HepG2 (cell line): ENCODE measurements at regions not wholly inside any gene's neighbourhood (a gene's known extent, or its start where the extent isn't known, plus 50 kb on each side); places are given as distances from the start of the nearest gene placed in this dataset.

ENCODE experiments used
- ATAC-seq: fragments of 200-7000 bp; cut with Tn5 transposase; 3 replicates; pipeline ENCODE4 v1.9.1; 2020; ENCODE audit warnings: mild to moderate bottlenecking, moderate library complexity
- BruUV-seq: library from RNA; stranded (reverse); fragments of 400-500 nt; replicated peaks from 2 replicates; lab custom pipeline; 2021; lab: Mats Ljungman, UMichigan
- CTCF ChIA-PET: fragments of 300-600 bp; formaldehyde crosslinking; extraction: SDS; loops from one replicate; lab custom pipeline; 2021; ENCODE audit warnings: low total read pairs, inconsistent platforms, low intra/inter-chr PET ratio; lab: Yijun Ruan, JAX
- POLR2A ChIA-PET: fragments of 350-600 bp; sonication (Branson Sonifier 250); formaldehyde crosslinking; loops from one replicate; lab custom pipeline; 2020; ENCODE audit warnings: antibody characterized with exemption, inconsistent platforms; lab: Yijun Ruan, JAX
- DNase-seq: peaks from one replicate; pipeline ENCODE4 v3.0.0-alpha.2; 2015; ENCODE audit warnings: low spot score
- FAIRE-seq: peaks from 3 replicates; lab custom pipeline; 2011; peaks lifted over from hg19 to GRCh38; lab: Jason Lieb, UNC
- H2AFZ ChIP-seq: one replicate; pipeline ENCODE4 v1.6.1; 2011; ENCODE audit warnings: low read length, inconsistent platforms
- H3K27ac ChIP-seq: fragments of 300-600 bp; 3 replicates; pipeline ENCODE4 v1.8.0; 2011; ENCODE audit warnings: mixed run types, mild to moderate bottlenecking, mixed read lengths, low read length, inconsistent platforms; ENCODE audit not compliant: insufficient read depth; ENCODE audit errors: extremely low read length
- H3K27me3 ChIP-seq, 2 experiments: fragments of 200-600 bp in 1 of 2; 2 replicates in 1 of 2; 3 replicates in 1 of 2; pipeline versions ENCODE4 v1.6.0 to v1.8.0; 2011; ENCODE audit warnings: low read length in 2 of 2, mild to moderate bottlenecking in 2 of 2, moderate library complexity in 2 of 2, inconsistent platforms in 1 of 2; ENCODE audit not compliant: insufficient read depth in 2 of 2, control insufficient read depth in 1 of 2
- H3K36me3 ChIP-seq, 2 experiments: fragments of 200-600 bp in 1 of 2; replicated peaks in 1 of 2; 2 replicates in 1 of 2; 3 replicates in 1 of 2; pipeline versions ENCODE4 v1.5.1 to v1.8.0; 2011; ENCODE audit warnings: low read length in 2 of 2, inconsistent platforms in 1 of 2; ENCODE audit not compliant: insufficient read depth in 2 of 2, control insufficient read depth in 1 of 2
- H3K4me1 ChIP-seq: 2 replicates; pipeline ENCODE4 v1.5.1; 2012; ENCODE audit warnings: low read length, inconsistent platforms; ENCODE audit not compliant: insufficient read depth
- H3K4me2 ChIP-seq: 2 replicates; pipeline ENCODE4 v1.6.0; 2011; ENCODE audit warnings: low read depth, low read length, inconsistent platforms
- H3K4me3 ChIP-seq, 3 experiments: fragments of 200-600 bp in 1 of 3; sonication (generic), shearing (Covaris generic) in 1 of 3; replicated peaks in 1 of 3; 2 replicates each; pipeline ENCODE4 v1.5.1; 2011 to 2016; ENCODE audit warnings: low read length in 3 of 3, inconsistent platforms in 2 of 3, low read depth in 2 of 3, mild to moderate bottlenecking in 2 of 3, control low read depth in 1 of 3, mixed read lengths in 1 of 3; ENCODE audit not compliant: insufficient read depth in 1 of 3
- H3K79me2 ChIP-seq: one replicate; pipeline ENCODE4 v1.6.1; 2011; ENCODE audit warnings: low read length, inconsistent platforms; ENCODE audit not compliant: insufficient read depth
- H3K9ac ChIP-seq: 2 replicates; pipeline ENCODE4 v1.6.0; 2011; ENCODE audit warnings: mild to moderate bottlenecking, low read depth, low read length, inconsistent platforms; ENCODE audit not compliant: insufficient read depth
- H3K9me3 ChIP-seq: 2 replicates; pipeline ENCODE4 v1.5.1; 2012; ENCODE audit warnings: mild to moderate bottlenecking, low read length
- H4K20me1 ChIP-seq: 2 replicates; pipeline ENCODE4 v1.6.0; 2011; ENCODE audit warnings: inconsistent platforms, mild to moderate bottlenecking, low read length, moderate library complexity; ENCODE audit not compliant: insufficient read depth
- ATF4 ChIP-seq, 2 experiments: fragments of 450-650 bp in 1 of 2; sonication (generic) in 1 of 2; formaldehyde crosslinking; IDR thresholded peaks; 2 replicates each; pipeline versions ENCODE4 v1.5.0 to v1.8.0; 2020 to 2022; ENCODE audit warnings: mild to moderate bottlenecking in 1 of 2, missing genetic modification reagents in 1 of 2
- EHMT2 ChIP-seq: fragments of 200-600 bp; sonication (generic); IDR thresholded peaks from 2 replicates; pipeline ENCODE4 v1.7.0; 2017; ENCODE audit warnings: antibody characterized with exemption, low read depth, low read length, borderline replicate concordance
- HNRNPK ChIP-seq: fragments of 200-400 bp; formaldehyde crosslinking; IDR thresholded peaks from 2 replicates; pipeline ENCODE4 v1.6.1; 2018; ENCODE audit warnings: low read length, low read depth, moderate library complexity, mild to moderate bottlenecking; ENCODE audit not compliant: poor library complexity, severe bottlenecking
- KMT2B ChIP-seq: IDR thresholded peaks from 2 replicates; pipeline ENCODE4 v1.6.1; 2016; ENCODE audit warnings: missing genetic modification reagents, missing compliant biosample characterization
- POLR2G ChIP-seq: fragments of 200-400 bp; formaldehyde crosslinking; IDR thresholded peaks from 2 replicates; pipeline ENCODE4 v1.6.1; 2018; ENCODE audit warnings: mild to moderate bottlenecking, low read depth, low read length, moderate library complexity
- PRPF4 ChIP-seq: fragments of 200-400 bp; formaldehyde crosslinking; IDR thresholded peaks from 2 replicates; pipeline ENCODE4 v1.6.1; 2016; ENCODE audit warnings: low read length, low read depth; ENCODE audit not compliant: poor library complexity, severe bottlenecking
- RBFOX2 ChIP-seq: fragments of 200-400 bp; formaldehyde crosslinking; IDR thresholded peaks from 2 replicates; pipeline ENCODE4 v1.6.1; 2017; ENCODE audit warnings: low read depth, mild to moderate bottlenecking, low read length
- SATB2 ChIP-seq: sonication (generic); formaldehyde crosslinking; IDR thresholded peaks from 2 replicates; pipeline ENCODE4 v1.5.0; 2020; ENCODE audit warnings: missing genetic modification reagents
- SIN3A ChIP-seq: IDR thresholded peaks from 2 replicates; pipeline ENCODE4 v1.6.1; 2011; ENCODE audit warnings: low read depth, mild to moderate bottlenecking, control low read depth, low read length, borderline replicate concordance
- SOX6 ChIP-seq, 2 experiments: fragments of 450-650 bp in 1 of 2; sonication (generic) in 1 of 2; formaldehyde crosslinking in 1 of 2; IDR thresholded peaks; 2 replicates each; pipeline versions ENCODE4 v1.4.0 to v1.6.1; 2017 to 2020; ENCODE audit warnings: antibody characterized with exemption in 1 of 2, mild to moderate bottlenecking in 1 of 2, missing genetic modification reagents in 1 of 2
- TBP ChIP-seq: sonication (generic); formaldehyde crosslinking; IDR thresholded peaks from 2 replicates; pipeline ENCODE4 v1.5.0; 2020; ENCODE audit warnings: missing genetic modification reagents
- TEAD3 ChIP-seq: optimal IDR thresholded peaks from 2 replicates; pipeline ENCODE3; 2016; ENCODE audit warnings: borderline replicate concordance
- UBTF ChIP-seq: sonication (generic); formaldehyde crosslinking; IDR thresholded peaks from 2 replicates; pipeline ENCODE4 v1.4.0; 2020; ENCODE audit warnings: mild to moderate bottlenecking, missing genetic modification reagents
- ZBTB21 ChIP-seq: sonication (generic); formaldehyde crosslinking; IDR thresholded peaks from 2 replicates; pipeline ENCODE4 v1.4.0; 2020; ENCODE audit warnings: missing genetic modification reagents
- ZFX ChIP-seq: sonication (generic); formaldehyde crosslinking; IDR thresholded peaks from 2 replicates; pipeline ENCODE4 v1.4.0; 2020; ENCODE audit warnings: mild to moderate bottlenecking, low read depth, missing genetic modification reagents, moderate library complexity
- ZNF629 ChIP-seq: sonication (generic); formaldehyde crosslinking; conservative IDR thresholded peaks from 2 replicates; pipeline ENCODE4 v1.5.0; 2020; ENCODE audit warnings: missing genetic modification reagents
- ZNF891 ChIP-seq: sonication (generic); formaldehyde crosslinking; IDR thresholded peaks from 2 replicates; pipeline ENCODE4 v1.5.0; 2020; ENCODE audit warnings: mild to moderate bottlenecking, missing genetic modification reagents
- WGBS: methylation state at CpG from one replicate; pipeline ENCODE4 v1.1.6; 2017; ENCODE audit warnings: low lambda C conversion rate; 5-methylcytosine and 5-hydroxymethylcytosine counted together
- in situ Hi-C: cut with HindIII; loops from 2 replicates; pipeline ENCODE4 v1.10.0; 2017; ENCODE audit warnings: low pct_unique_long_range_greater_than_20kb; ENCODE audit not compliant: extremely low pct_ligation_motif_present
- intact Hi-C: fragments of 100-400 bp; cut with micrococcal nuclease; formaldehyde crosslinking; loops from one replicate; pipeline ENCODE4 v1.10.0; 2022; ENCODE audit not compliant: unreplicated experiment
- TF ChIP-seq, protein P1 (sequence below): sonication (generic); IDR thresholded peaks from 2 replicates; pipeline ENCODE4 v1.6.1; 2016; ENCODE audit warnings: low read depth, borderline replicate concordance
- TF ChIP-seq, protein P2 (sequence below): sonication (generic); formaldehyde crosslinking; IDR thresholded peaks from 2 replicates; pipeline ENCODE4 v1.4.0; 2020; ENCODE audit warnings: missing genetic modification reagents

DNA sequence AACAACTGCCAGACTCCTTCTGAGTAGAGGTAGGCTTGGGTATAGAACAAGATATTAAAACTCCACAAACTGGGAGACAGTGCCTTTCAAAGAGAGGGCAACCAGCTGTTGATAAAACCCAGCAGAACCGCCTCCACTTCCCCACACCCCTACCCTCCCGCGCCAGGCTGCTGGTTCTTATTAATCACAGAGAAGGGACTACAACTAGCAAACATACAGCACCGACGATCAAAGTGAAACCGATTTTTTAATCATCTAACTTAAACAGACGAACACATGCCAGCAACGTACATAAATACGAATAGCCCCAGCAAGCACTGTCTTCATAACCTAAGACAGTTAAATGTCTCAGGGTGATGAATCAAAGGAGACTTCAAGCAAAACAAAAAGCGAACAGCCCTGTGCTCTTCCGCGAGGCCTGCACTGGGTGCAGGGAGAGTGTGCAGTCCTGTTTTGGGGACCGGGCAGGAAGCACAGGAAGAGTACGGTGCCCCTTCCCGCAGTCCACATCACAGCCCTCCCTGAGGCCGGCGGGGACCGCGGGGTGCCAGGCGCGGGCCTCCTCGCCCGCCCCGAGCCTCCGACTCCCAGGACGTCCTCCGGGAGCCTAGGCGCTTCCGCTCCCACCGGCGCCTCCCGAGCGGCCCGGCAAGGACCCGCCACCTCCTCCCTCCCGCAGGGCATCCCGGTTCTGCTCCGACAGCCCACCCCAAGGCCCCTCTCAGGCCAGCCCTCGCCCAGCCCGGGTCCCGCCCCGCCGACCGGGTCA lies 75.1 kb upstream of the VGLL4 start:
- in situ Hi-C loops (no loop called here), intact Hi-C loops (no loop called here)
- no peak for FAIRE-seq
- TF ChIP-seq ZFX (peak; percentile 68), ZBTB21 (CRISPR knock-in tag) (no peak), EHMT2 (no peak), SATB2 (CRISPR knock-in tag) (peak; percentile 55; the same call in 1 of the 2 replicates), UBTF (peak; percentile 75; the same call in 1 of the 2 replicates), KMT2B (CRISPR knock-in tag) (peak; percentile 47; the same call in 1 of the 2 replicates), POLR2G (peak; percentile 16; the same call in 1 of the 2 replicates), PRPF4 (no peak), HNRNPK (no peak), TBP (CRISPR knock-in tag) (no peak), ATF4 (CRISPR knock-in tag; IDR thresholded peaks at IDR 0.05) (0 out of 4 replicates have a peak, but pooled peaks of 1 of the 2 experiments have one; percentile 12), ZNF891 (CRISPR knock-in tag) (0 out of 2 replicates have a peak, but pooled peaks have one; percentile 33), SIN3A (0 out of 2 replicates have a peak, but pooled peaks have one; percentile 15), SOX6 (IDR thresholded peaks at IDR 0.05) (no peak), SOX6 (CRISPR knock-in tag; IDR thresholded peaks at IDR 0.05) (0 out of 2 replicates have a peak, but pooled peaks have one; percentile 15), ZNF629 (CRISPR knock-in tag) (0 out of 2 replicates have a peak, but pooled peaks have one; percentile 5), RBFOX2 (peak; percentile 45; the same call in 1 of the 2 replicates), TEAD3 (CRISPR knock-in tag) (peak; percentile 2)
- TF ChIP-seq, protein P1, sequence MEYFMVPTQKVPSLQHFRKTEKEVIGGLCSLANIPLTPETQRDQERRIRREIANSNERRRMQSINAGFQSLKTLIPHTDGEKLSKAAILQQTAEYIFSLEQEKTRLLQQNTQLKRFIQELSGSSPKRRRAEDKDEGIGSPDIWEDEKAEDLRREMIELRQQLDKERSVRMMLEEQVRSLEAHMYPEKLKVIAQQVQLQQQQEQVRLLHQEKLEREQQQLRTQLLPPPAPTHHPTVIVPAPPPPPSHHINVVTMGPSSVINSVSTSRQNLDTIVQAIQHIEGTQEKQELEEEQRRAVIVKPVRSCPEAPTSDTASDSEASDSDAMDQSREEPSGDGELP = peak; percentile 53; the same call in 1 of the 2 replicates
- TF ChIP-seq, protein P2, sequence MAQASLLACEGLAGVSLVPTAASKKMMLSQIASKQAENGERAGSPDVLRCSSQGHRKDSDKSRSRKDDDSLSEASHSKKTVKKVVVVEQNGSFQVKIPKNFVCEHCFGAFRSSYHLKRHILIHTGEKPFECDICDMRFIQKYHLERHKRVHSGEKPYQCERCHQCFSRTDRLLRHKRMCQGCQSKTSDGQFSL (CRISPR knock-in tag) = no peak

More for the DNA sequence above, 75.1 kb upstream of the VGLL4 start:
- under 1% methylated on average over 17 of the region's 44 CpGs for WGBS
- Histone ChIP-seq H2AFZ (peak overlapping the region; percentile 90), H3K79me2 (peaks cover 26% of the 10 kb centered on the region), H4K20me1 (no peaks in the 10 kb centered on the region), H3K9ac (peak overlapping the region; percentile 79), H3K4me1 (peaks cover 36% of the 10 kb centered on the region), H3K27me3 (peaks cover 0 to 13% of the 10 kb centered on the region in 2 experiments; a peak in 2 of 5 replicates), H3K4me3 (peak overlapping the region; percentile 88 to 95 (median 92)), H3K9me3 (no peaks in the 10 kb centered on the region), H3K4me2 (peak overlapping the region; percentile 87), H3K27ac (peak overlapping the region; percentile 61), H3K36me3 (no peaks in the 10 kb centered on the region)
- DNase-seq (peak; percentile 23), ATAC-seq (peak; percentile 44)
- no TSS peak for BruUV-seq
- ChIA-PET CTCF (no interaction called here), POLR2A (no interaction called here)
